NCI-H69 (cell line): ENCODE measurements at regions not wholly inside any gene's neighbourhood (a gene's known extent, or its start where the extent isn't known, plus 50 kb on each side); places are given as distances from the start of the nearest gene placed in this dataset.
"Not testable (repeated sequence)": the region's sequence is repeated elsewhere in the genome, so short reads cannot be mapped to it uniquely, and the experiment has no call there.

Source experiments
- DNase-seq: peaks from one replicate; lab custom pipeline; 2025; lab: John Stamatoyannopoulos, UW

DNA sequence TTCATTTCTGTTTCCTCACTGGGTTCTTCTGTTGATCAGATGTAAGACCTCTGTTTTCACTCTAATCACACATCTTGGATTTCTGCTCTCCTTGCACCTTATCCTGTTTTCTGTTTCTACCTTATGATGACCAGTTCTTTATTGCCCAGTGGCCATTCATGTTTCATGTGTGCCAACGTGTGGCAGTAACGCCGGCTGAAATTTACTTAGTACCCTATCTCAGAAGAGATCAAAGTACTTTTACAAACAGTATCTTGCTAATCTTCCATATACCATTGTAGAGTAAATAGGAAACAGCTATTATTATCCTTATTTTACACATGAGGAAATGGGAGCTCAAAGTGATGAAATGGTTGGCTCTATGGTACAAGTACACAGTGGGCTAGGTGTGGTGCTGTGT is 74.0 kb downstream of the GATA3 start:
- no peak for DNase-seq

DNA sequence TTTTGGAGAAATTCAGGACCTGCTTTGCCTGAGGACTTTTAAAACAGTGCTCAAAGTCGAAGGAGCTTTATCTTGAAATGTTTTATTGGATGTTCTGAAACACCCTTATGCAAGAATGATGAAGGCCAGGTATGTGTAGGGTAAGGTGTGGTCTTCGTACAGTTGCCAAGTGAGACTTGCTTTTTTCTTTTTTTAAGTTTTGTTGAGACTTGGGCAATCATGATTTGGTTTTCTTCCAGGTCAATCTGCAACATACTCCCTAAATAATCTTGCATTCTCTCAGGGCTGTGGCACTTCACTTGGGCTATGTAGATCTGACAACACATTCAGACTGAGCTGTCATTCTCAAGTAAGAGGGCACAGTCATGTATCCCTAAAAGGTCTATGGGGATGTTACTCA is 75.0 kb downstream of the GATA3 start:
- no peak for DNase-seq

DNA sequence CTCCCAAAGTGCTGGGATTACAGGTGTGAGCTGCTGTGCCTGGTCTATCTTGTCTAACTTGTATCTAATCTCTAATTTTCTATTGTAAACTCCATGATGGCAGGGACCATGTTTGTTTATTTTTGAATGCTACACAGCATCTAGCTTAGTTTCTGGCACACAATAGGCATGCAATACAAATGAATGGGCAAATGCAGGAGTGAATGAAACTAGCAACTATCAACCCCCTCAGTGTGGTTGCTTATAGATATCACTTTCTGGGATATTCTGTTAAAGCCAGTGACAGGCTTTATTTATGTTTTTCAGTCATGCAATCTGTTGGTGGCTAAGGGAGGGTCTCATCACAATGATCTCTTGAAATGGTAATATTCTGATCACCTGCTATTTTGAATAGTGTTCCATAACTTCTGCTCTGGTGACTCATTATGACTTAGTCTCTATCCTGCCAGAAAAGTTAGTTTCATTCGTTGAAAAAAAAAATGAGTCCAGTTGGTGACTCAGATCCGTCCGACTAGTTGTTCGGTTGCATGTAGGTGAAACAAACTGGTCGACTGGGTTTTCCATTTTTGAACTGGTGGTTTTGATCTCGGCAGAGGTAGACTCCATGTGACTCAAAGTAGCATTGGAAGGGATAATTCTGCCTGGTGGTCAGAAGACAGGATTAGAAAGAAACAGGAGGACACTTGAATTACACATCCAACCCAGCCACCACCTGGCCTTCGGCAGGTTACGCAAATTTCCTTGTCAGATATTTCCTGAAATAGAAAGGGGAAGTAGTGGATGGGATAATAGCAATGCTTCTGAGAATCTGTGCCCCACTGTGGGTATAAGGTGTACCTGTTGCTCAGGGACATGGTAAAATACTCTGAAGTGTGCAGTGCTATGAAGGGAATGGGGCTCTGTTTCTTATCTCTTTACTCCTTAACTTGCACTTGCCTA is 76.8 kb downstream of the GATA3 start:
- DNase-seq: no peak

DNA sequence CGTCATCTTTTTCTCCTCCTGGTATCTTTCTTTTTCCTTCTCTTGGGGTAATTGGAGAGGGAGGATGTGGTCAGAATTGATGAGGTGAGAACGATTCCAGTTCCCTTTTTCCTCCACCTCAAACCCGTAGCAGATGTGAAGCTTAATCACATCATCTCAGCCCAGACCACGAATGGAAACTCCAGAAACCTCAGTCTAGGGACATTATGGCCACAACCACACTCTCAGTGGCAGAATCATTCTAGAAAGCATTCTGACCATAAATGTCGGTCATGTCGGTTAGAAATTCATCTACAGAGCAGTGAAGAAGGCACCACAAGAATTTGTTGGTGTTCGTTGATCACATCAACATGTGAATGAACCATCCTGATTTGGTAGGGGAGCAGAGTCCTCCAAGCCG is 78.7 kb downstream of the GATA3 start:
- no peak for DNase-seq

DNA sequence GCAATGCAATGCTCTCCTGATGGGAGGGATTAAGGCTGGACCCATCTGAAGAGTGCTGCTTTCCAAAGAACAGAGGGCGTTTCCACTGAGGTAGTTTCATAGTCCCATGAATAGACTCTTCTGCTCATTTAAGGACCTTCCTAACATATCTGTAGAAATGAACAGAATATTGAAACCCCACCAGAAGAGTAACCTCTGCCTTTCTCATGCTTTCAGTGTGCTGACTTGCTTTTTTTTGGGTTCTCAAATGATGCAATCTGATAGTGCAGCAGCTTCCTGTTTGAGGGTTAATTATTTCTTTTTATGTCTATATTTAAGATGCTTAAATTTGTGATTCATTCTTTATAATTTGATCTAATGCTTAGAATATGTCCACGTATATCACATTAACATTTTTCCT is 82.2 kb downstream of the GATA3 start:
- DNase-seq: no peak

DNA sequence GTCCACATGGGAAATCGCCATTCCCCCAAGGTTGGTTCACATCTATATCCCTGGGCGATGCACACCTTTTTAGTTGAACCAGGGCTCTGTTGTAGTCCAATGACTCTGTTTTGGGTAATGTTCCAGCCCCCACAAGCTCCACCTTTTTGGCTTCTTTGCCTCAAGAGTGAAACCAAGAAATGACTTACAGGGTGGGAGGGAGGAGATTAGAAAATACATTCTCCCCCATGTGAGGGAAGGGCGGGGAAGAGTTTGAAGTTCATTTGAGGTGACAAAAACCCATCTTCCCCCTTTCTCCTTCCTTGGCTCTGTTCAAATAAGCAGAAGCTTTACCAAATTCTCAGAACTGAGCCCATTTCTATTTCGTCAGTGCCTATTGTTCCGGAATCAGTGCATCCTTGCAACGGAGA is 82.8 kb downstream of the GATA3 start:
- no peak for DNase-seq

DNA sequence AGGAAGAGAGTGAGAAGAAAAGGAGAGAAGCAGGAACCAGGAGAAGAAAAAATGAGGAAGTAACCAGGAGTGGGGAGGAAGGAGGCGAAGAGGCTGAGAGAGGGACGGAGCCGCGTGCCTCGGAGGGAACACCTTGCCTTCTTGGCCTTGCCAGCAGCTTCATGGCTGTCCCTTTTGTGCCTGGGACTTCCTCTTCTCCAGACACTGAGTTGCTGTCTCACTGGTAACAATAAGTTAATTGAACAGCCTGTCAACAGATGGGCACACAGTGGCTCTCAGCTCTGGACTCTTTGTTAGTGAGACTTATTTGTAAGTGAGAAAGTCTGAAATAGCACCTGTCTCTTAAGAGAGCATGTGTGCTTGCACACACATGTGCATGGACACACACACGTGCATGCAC is 83.2 kb downstream of the GATA3 start:
- DNase-seq: no peak

DNA sequence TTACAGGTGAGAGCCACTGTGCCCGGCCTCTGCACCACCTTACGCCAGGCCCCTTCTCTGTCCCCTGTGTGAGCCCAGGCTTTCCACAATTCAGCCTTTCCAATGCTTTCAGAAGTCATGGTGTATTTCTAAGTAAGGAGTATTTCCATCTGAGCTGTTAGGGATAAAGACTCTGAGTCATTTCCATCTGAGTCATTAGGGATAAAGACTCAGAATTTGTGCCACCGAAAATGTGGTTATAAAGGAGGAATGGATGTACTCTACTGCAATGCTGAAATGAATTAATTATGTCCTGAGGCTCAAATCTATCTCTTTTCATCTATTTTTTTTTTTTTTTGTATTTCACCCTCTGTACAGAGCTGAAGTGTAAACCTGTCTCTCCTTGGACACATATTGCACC is 84.0 kb downstream of the GATA3 start:
- no peak for DNase-seq

DNA sequence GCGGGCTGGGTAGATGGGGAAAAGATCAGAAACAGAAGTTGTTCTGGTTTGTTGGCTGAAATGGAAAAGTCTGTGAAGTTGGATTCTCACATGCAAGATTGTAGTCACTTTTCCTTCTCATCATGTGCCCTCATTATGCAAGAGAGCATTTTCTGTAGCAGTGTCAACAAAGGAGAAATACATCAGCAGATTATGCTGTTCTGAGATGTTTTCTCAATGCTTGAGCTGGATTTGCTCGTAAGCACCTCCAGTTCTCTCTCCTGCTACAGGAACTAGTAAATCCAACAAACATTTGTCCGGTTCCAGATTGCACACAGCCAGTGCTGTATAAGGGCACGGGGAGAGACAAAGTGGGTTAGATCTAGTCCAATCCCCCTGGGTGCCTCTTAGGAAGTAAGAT is 90.0 kb downstream of the GATA3 start:
- DNase-seq: no peak

DNA sequence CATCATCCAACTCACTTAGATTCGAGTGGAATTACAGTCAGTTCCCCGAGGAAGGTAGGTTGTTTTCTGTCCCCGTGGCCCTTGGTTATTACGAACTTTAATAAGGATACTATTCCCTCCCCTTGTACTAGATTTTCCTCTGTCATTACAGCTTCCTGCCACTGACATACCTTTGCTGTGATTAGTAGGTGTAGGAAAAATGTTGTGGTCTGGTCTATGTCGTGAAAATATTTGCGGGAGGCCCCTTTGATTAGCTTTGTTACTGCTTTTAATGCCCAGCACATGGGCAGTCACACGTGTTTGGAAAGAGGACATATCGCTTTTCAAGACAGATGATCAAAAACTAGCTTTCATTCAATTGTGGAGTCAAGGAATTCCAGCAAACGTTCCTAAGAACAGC is 92.2 kb downstream of the GATA3 start:
- DNase-seq: no peak

DNA sequence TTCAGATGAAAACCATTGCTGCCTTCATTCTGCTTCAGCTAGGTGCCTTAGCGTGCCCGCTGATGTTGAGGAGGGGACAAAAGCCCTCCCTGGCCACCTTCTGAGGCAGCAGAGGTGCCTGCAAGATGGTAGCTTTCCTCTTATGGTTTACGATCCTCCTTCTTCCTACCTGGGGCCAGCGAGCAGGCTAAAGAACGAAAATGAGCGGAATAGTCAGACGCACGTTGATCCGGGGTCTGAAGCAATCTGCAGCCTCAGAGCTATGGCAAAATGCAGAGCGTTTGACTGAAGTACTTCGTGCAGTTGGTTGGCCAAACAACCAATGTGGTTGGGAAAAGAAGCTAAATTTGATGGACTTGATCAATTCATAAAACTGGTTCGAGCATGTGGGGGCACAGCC is 95.5 kb downstream of the GATA3 start:
- no peak for DNase-seq

DNA sequence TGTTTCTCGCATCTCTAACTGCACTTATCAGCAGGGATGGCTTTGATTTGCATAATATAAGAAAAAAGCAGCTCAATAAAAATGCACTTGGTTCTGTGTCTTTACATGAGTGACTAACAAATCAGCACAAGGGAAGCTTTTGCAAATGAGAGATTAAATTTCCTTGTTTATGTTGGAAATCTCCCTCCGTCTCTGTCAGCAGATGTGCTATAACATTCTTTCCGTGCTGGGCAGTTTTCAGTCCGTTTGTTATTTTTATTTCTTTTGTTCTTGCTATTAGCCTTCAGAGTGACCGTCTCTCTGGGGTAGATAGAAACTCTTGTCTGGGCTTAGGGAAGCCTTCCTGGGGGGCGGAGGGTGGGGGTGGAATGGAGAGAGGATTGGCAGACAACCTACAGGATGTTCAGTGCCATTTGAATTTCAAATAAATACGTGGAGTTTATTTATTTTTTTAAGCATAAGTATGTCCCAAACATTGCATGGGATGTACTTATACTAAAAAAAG is 96.0 kb downstream of the GATA3 start:
- DNase-seq: no peak

DNA sequence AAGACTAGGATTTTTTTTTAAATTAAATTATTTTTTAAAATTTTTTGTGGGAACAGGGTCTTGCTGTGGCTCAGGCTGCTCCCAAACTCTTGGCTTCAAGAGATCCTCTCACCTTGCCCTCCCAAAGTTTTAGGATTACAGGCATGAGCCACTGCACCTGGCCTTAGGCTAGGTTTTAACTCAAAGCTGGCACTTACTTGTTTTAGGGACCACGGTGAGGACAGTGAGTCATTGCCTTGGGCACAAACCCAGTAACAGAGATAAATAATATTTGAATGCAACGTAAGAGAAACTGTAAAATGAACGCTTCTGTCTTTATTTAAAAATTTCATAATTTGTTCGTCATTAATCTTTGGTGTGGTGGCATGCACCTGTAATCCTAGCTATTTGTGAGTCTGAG is 96.6 kb downstream of the GATA3 start:
- no peak for DNase-seq

DNA sequence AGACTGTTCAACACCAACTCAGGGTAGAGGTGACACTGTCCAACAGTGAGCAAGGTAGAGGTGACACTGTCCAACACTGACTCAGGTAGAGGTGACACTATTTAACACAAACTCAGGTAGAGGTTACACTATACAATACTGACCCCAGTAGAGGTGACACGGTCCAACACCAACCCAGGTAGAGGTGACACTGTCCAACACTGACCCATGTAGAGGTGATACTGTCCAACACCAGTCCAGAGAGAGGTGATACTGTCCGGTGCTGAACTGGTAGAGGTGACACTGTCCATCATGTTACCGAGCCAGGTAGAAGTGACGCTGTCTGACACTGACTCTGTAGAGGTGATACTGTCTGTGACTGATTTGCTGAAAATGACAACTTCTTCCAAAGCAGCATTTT is 102.4 kb downstream of the GATA3 start:
- DNase-seq: no peak

DNA sequence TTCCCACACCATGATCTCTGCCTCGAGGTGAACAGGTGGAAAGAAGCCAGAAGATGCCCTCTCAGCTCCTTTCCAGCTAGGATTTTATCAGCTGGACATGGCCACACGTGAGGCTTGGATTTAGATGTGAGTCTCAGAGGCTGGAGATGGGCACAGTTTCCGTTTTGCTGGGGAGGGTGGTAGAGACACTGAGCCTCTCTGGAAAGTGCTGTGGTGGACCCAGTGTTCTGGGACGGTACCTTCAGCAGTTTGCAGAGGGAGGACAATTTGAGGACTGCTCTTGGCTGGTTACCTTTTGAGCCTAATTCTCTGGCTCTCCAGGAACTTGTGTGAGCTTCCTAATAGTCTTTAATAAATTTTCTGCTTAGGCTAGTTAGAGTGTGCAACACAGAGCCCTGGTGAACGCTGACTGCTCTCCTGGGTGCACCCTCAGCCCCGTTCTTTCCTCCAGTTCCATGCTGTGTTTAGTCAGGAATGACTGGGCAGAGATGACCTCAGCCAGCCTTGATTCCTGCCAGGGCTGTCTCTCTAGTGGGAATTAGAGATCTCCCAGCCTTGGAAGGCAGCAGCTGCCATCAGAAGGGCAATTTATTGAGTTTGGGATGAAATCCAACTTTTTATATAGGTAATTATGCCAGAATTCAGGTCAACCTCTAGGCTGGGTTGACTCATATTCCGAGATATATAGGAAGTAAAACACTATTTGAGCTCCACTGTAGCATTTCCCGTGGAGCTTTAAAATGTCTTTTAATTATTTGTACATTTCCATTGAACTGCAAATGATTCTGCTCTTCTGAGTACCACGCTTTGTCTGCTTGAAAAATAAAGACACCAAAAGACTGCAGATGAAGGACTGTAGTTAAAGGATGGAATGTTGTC is 103.9 kb downstream of the GATA3 start:
- DNase-seq: no peak

DNA sequence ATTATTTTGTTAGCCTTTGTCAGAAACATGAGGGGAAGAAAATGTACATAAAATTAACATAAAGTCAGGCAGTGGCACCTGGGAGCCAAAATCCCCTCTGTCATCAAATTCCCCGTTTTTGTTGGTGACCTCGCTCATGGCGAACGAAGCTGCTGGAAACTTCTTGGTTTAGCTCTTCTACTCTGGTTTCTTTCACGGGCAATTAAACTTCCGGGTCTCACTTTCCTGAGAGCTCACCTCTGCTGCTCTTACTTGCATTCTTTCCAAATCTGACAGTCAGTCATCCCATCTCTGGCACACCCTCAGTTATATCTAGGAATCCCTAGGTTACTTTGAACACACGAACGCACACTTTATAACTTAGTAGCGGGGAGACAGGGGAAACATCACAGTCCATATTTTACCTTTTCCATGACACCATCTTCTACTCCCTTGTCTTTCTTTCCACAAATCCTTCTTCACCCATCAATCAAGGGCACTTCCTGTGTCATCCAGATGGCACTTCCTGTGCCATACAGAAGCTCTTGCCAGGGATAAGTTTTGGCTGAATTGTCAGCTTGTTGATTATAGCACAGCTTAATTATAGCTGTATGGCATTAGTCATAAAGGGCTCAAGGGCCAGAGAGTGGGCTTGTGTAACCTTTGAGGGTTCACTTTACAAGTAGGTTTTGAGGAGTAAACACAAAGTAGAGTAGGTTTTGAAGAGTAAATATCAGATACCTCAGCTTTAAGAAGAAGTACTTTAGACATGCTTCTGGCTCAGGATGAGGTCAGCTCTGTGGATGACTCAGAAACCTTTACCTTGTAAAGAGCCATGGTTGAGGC is 105.1 kb downstream of the GATA3 start:
- no peak for DNase-seq

DNA sequence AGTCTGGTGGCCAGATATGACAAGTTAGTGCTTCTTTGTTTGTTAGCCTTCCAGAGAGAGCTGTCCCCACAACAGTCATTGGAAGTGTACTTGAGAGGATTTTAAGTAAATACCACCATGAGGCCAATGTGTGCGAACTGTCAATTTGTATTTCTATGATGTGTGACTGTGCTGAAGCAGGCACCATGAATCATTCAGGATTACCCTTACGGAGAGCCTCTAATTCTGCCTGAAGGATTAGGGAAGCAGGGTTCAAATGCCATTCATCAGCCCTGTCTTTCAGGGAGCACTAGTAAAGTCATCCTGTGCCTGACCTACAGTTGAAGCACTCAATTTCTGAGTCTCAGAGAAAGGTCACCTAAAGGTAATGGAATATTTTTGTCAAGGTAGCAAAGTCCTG is 109.3 kb downstream of the GATA3 start:
- no peak for DNase-seq

DNA sequence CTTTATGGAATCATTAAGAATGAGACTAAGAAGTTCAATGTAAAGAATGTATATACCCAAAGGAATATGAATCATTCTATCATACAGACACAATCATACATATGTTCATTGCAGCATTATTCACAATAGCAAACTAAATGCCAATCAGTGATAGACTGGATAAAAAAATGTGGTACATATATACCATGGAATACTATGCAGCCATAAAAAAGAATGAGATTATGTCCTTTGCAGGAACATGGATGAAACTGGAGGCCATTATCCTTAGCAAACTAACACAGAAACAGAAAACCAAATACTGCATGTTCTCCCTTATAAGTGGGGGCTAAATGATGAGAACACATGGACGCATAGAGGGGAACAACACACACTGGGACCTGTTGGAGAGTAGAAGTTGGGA is 110.2 kb downstream of the GATA3 start:
- DNase-seq: not testable (repeated sequence)

DNA sequence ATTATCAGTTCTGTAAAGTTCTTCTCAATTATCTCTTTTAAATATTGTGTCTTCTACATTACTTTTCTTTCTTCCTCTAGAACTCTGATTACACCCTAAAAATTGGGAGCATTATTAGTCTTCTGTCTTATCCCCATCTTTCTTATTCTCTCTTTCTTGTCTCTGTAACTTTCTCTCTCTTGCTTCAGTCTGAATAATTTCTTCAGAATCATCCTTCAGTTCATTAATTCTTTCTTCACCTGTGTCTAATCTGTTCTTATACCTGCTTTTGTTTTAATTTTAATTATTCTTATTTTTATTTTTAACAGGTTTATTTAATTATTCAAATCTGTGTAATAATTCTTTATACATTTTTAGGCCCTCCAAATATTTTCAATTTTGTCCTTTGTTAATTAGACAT is 114.3 kb downstream of the GATA3 start:
- DNase-seq: no peak

DNA sequence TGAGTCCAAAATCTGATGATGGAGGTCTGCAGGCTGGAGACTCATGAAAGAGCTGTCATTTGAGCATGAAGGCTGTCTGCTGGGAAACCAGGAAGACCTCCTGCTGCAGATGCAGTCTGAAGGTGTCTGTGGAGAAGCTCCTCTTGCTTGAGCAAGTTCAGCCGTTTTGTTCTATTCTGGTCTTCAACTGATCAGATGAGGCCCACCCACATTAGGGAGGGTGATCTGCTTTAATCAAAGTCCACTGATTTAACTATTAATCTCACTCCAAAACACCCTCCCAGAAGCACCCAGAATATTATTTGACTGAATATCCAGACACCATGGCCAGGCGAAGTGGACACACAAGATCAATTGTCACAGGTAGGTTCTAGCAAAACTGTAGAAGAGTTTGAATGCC is 116.5 kb downstream of the GATA3 start:
- no peak for DNase-seq

DNA sequence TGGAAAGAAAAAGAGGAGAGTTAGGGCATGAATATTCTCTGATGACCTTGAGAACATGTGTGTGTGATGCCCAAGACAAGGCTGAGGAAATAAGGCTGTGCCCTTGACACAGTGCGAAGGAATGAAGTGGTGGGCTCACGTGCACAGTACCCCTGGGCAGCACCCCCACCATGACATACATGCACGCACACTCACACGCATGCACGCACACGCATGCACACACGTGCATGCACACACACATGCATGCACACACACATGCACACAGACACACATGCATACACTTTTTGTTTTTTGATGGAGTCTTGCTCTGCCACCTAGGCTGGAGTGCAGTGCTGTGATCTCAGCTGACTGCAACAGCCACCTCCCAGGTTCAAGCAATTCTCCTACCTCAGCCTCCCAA is 118.1 kb downstream of the GATA3 start:
- no peak for DNase-seq

DNA sequence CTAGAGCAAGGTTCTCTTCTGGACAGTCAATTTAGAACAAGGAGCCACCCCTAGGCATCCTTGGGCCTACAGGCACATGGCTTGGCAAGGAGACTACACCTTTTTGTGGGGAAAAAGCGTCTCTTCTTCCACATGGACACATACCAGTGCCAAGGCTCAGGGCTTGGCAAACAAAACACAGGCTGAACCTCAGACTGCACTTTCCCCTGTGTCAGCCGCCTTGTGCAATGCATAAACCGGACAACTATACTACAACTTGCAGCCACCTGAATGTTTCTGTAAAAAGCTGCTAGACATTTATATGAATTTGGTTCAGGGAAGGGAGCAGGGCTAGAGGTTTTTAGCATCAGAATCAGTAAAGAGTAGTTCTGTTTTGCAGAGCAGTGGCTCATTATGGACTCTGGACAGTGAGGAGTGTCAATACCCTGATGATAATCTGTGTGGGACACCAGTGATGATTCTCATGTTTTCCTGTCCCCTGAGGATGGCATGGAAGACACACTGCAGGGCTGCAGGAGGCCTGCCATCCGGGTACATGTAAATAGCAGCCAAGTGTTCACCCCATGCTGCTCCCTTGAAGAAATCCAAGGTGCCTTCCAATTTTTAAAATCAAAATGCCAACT is 118.9 kb downstream of the GATA3 start:
- DNase-seq: no peak
